Stimulated activated CD4-positive, alpha-beta T cell treated with anti-CD3 and anti-CD28 coated beads, Interleukin-4, amount 100 ng/mL, for 4 hours (primary cell): ENCODE measurements at regions not wholly inside any gene's neighbourhood (a gene's known extent, or its start where the extent isn't known, plus 50 kb on each side); places are given as distances from the start of the nearest gene placed in this dataset.

Experiments
- DNase-seq, 2 experiments: peaks; one replicate each; pipeline ENCODE4 v3.0.0-alpha.2; 2020

- DNase-seq = no peak
Measured at GRCh38 chr17:51572115-51572514, 311.8 kb downstream of the UTP18 start.
